ENCODE measurements at regions not wholly inside any gene's neighbourhood (a gene's known extent, or its start where the extent isn't known, plus 50 kb on each side); places are given as distances from the start of the nearest gene placed in this dataset.

- TF ChIP-seq TCF12 (IDR thresholded peaks at IDR 0.05; ENCODE audit: low read depth) (no peak), MAX (IDR thresholded peaks at IDR 0.05) (no peak), USF1 (IDR thresholded peaks at IDR 0.05) (no peak), REST (IDR thresholded peaks at IDR 0.05; ENCODE audit: low read depth) (no peak), TAF1 (IDR thresholded peaks at IDR 0.05; ENCODE audit: low read depth) (no peak), EP300 (IDR thresholded peaks at IDR 0.05; ENCODE audit: borderline replicate concordance) (no peak), ZBTB7A (IDR thresholded peaks at IDR 0.05; ENCODE audit: low read depth) (no peak), YY1 (IDR thresholded peaks at IDR 0.05; ENCODE audit: low read depth) (no peak), EGR1 (IDR thresholded peaks at IDR 0.05) (no peak), CREB1 (IDR thresholded peaks at IDR 0.05; ENCODE audit: low read depth) (no peak), RAD21 (IDR thresholded peaks at IDR 0.05; ENCODE audit: low read depth) (no peak), NFIC (IDR thresholded peaks at IDR 0.05) (no peak), FOXM1 (IDR thresholded peaks at IDR 0.05; ENCODE audit: borderline replicate concordance, low read depth) (no peak)
These were observed 57.5 kb upstream of the NT5E start for GRCh38 chr6:85392379-85392778.

- TF ChIP-seq NFIC (IDR thresholded peaks at IDR 0.05): no peak
- TF ChIP-seq YY1 (IDR thresholded peaks at IDR 0.05; ENCODE audit: low read depth): peak; percentile 75; the same call in 1 of the 2 replicates
- TF ChIP-seq TEAD4 (IDR thresholded peaks at IDR 0.05): peak; percentile 45; the same call in 1 of the 2 replicates
- TF ChIP-seq TCF12 (IDR thresholded peaks at IDR 0.05; ENCODE audit: low read depth): no peak
- no peak for TF ChIP-seq MAX (IDR thresholded peaks at IDR 0.05)
These were observed 59.1 kb upstream of the NT5E start for GRCh38 chr6:85390775-85391174.

- no peak for TF ChIP-seq ZBTB7A (IDR thresholded peaks at IDR 0.05; ENCODE audit: low read depth)
- TF ChIP-seq USF1 (IDR thresholded peaks at IDR 0.05): no peak
- TF ChIP-seq RAD21 (IDR thresholded peaks at IDR 0.05; ENCODE audit: low read depth): no peak
- TF ChIP-seq TCF12 (IDR thresholded peaks at IDR 0.05; ENCODE audit: low read depth): no peak
- no peak for TF ChIP-seq YY1 (IDR thresholded peaks at IDR 0.05; ENCODE audit: low read depth)
- no peak for TF ChIP-seq MAX (IDR thresholded peaks at IDR 0.05)
- no peak for TF ChIP-seq FOXM1 (IDR thresholded peaks at IDR 0.05; ENCODE audit: borderline replicate concordance, low read depth)
- no peak for TF ChIP-seq TEAD4 (IDR thresholded peaks at IDR 0.05)
- TF ChIP-seq TAF1 (IDR thresholded peaks at IDR 0.05; ENCODE audit: low read depth): no peak
- TF ChIP-seq CEBPB (IDR thresholded peaks at IDR 0.05): no peak
- TF ChIP-seq REST (IDR thresholded peaks at IDR 0.05; ENCODE audit: low read depth): no peak
- TF ChIP-seq EGR1 (IDR thresholded peaks at IDR 0.05): no peak
- TF ChIP-seq CREB1 (IDR thresholded peaks at IDR 0.05; ENCODE audit: low read depth): no peak
- TF ChIP-seq NFIC (IDR thresholded peaks at IDR 0.05): no peak
- TF ChIP-seq EP300 (IDR thresholded peaks at IDR 0.05; ENCODE audit: borderline replicate concordance): no peak
These were observed 59.7 kb upstream of the NT5E start for GRCh38 chr6:85390105-85390728.

GRCh38 chr6:85389151-85389797 lies 60.6 kb upstream of the NT5E start:
- no peak for TF ChIP-seq RAD21 (IDR thresholded peaks at IDR 0.05; ENCODE audit: low read depth)
- no peak for TF ChIP-seq CREB1 (IDR thresholded peaks at IDR 0.05; ENCODE audit: low read depth)
- TF ChIP-seq TCF12 (IDR thresholded peaks at IDR 0.05; ENCODE audit: low read depth): no peak
- no peak for TF ChIP-seq FOXM1 (IDR thresholded peaks at IDR 0.05; ENCODE audit: borderline replicate concordance, low read depth)
- TF ChIP-seq YY1 (IDR thresholded peaks at IDR 0.05; ENCODE audit: low read depth): no peak
- no peak for TF ChIP-seq CEBPB (IDR thresholded peaks at IDR 0.05)
- TF ChIP-seq REST (IDR thresholded peaks at IDR 0.05; ENCODE audit: low read depth): no peak
- TF ChIP-seq USF1 (IDR thresholded peaks at IDR 0.05): no peak
- TF ChIP-seq EGR1 (IDR thresholded peaks at IDR 0.05): no peak
- no peak for TF ChIP-seq ZBTB7A (IDR thresholded peaks at IDR 0.05; ENCODE audit: low read depth)
- no peak for TF ChIP-seq NFIC (IDR thresholded peaks at IDR 0.05)
- TF ChIP-seq TAF1 (IDR thresholded peaks at IDR 0.05; ENCODE audit: low read depth): no peak
- TF ChIP-seq MAX (IDR thresholded peaks at IDR 0.05): no peak

All from Ishikawa (cell line).